H1 (cell line): ENCODE measurements at regions not wholly inside any gene's neighbourhood (a gene's known extent, or its start where the extent isn't known, plus 50 kb on each side); places are given as distances from the start of the nearest gene placed in this dataset.

Experiments used
- CTCF ChIA-PET: fragments of 300-600 bp; sonication (Branson Sonifier 250); formaldehyde crosslinking; loops from one replicate; lab custom pipeline; 2021; ENCODE audit not compliant: partially characterized antibody; lab: Charles Lee
- POLR2A ChIA-PET: fragments of 300-600 bp; sonication (Branson Sonifier 250); formaldehyde crosslinking; loops from one replicate; lab custom pipeline; 2021; ENCODE audit warnings: inconsistent platforms; ENCODE audit not compliant: partially characterized antibody; lab: Charles Lee
- DNase-seq, 2 experiments: peaks; one replicate each; pipeline versions ENCODE4 v3.0.0 to v3.0.0-alpha.2; 2010 to 2022; ENCODE audit warnings: low spot score in 2 of 2, low read depth in 1 of 2, mixed read lengths in 1 of 2
- FAIRE-seq: peaks from 2 replicates; lab custom pipeline; 2011; peaks lifted over from hg19 to GRCh38; lab: Jason Lieb, UNC
- H2AFZ ChIP-seq: 2 replicates; pipeline ENCODE4 v1.8.1; 2012; ENCODE audit warnings: low read length, inconsistent platforms
- H2AK5ac ChIP-seq: 2 replicates; pipeline ENCODE4 v1.6.1; 2013; ENCODE audit warnings: low read depth, low read length
- H2BK120ac ChIP-seq: replicated peaks from 2 replicates; pipeline ENCODE3; 2013; ENCODE audit warnings: low read depth, low read length, inconsistent platforms
- H2BK12ac ChIP-seq: 2 replicates; pipeline ENCODE4 v1.6.1; 2013; ENCODE audit warnings: low read depth, low read length
- H2BK15ac ChIP-seq: 2 replicates; pipeline ENCODE4 v1.6.1; 2013; ENCODE audit warnings: low read length
- H2BK20ac ChIP-seq: 2 replicates; pipeline ENCODE4 v1.6.1; 2013; ENCODE audit warnings: low read length
- H2BK5ac ChIP-seq: 2 replicates; pipeline ENCODE4 v1.6.1; 2013; ENCODE audit warnings: low read depth, low read length
- H3K14ac ChIP-seq: 2 replicates; pipeline ENCODE4 v1.6.1; 2013; ENCODE audit warnings: inconsistent platforms; ENCODE audit not compliant: insufficient read length
- H3K18ac ChIP-seq: 2 replicates; pipeline ENCODE4 v1.6.1; 2013; ENCODE audit warnings: low read length; ENCODE audit errors: extremely low read depth
- H3K23ac ChIP-seq: 2 replicates; pipeline ENCODE4 v1.6.1; 2013; ENCODE audit warnings: inconsistent platforms; ENCODE audit not compliant: insufficient read length
- H3K23me2 ChIP-seq: 2 replicates; pipeline ENCODE4 v1.6.1; 2013; ENCODE audit warnings: low read depth, low read length
- H3K27ac ChIP-seq: 2 replicates; pipeline ENCODE4 v1.6.1; 2011; ENCODE audit warnings: low read depth, low read length, inconsistent platforms
- H3K27me3 ChIP-seq, 4 experiments: replicated peaks in 1 of 4; 1 replicate in 1 of 4; 2 replicates in 3 of 4; pipeline versions ENCODE4 v1.6.1 to v1.8.1; 2011 to 2013; ENCODE audit warnings: low read length in 3 of 4, mild to moderate bottlenecking in 3 of 4, inconsistent platforms in 2 of 4, mixed read lengths in 2 of 4, moderate library complexity in 1 of 4; ENCODE audit not compliant: control insufficient read depth in 3 of 4, insufficient read depth in 3 of 4; ENCODE audit errors: extremely low read depth in 1 of 4
- H3K36me3 ChIP-seq, 4 experiments: 2 replicates each; pipeline versions ENCODE4 v1.6.1 to v1.8.1; 2011 to 2013; ENCODE audit warnings: mild to moderate bottlenecking in 4 of 4, low read length in 3 of 4, moderate library complexity in 2 of 4, control low read depth in 1 of 4, inconsistent platforms in 1 of 4; ENCODE audit not compliant: insufficient read depth in 4 of 4, control insufficient read depth in 2 of 4
- H3K4ac ChIP-seq: replicated peaks from 2 replicates; pipeline ENCODE3; 2013; ENCODE audit warnings: low read length, low read depth, mixed read lengths, inconsistent platforms; ENCODE audit not compliant: insufficient read length
- H3K4me1 ChIP-seq, 4 experiments: replicated peaks in 1 of 4; 1 replicate in 1 of 4; 2 replicates in 3 of 4; pipeline versions ENCODE4 v1.6.1 to v1.8.1; 2011 to 2013; ENCODE audit warnings: low read length in 3 of 4, inconsistent platforms in 2 of 4, mixed read lengths in 1 of 4; ENCODE audit not compliant: insufficient read depth in 4 of 4, control insufficient read depth in 3 of 4
- H3K4me2 ChIP-seq, 2 experiments: 2 replicates each; pipeline versions ENCODE4 v1.6.1 to v1.8.1; 2011 to 2013; ENCODE audit warnings: low read depth in 2 of 2, low read length in 2 of 2, control low read depth in 1 of 2, inconsistent platforms in 1 of 2, mild to moderate bottlenecking in 1 of 2; ENCODE audit not compliant: insufficient read depth in 1 of 2
- H3K4me3 ChIP-seq, 4 experiments: fragments of 200-600, 300-600 bp in 1 of 4; sonication (generic), shearing (Covaris generic), sonication (Bioruptor Twin) in 1 of 4; 2 replicates each; pipeline versions ENCODE4 v1.5.1 to v1.8.1; 2011 to 2016; ENCODE audit warnings: low read length in 4 of 4, low read depth in 3 of 4, control low read depth in 2 of 4, inconsistent platforms in 2 of 4, mild to moderate bottlenecking in 2 of 4, mixed read lengths in 1 of 4, moderate library complexity in 1 of 4; ENCODE audit not compliant: insufficient read depth in 2 of 4; ENCODE audit errors: extremely low read depth in 1 of 4
- H3K56ac ChIP-seq: replicated peaks from 2 replicates; pipeline ENCODE3; 2013; ENCODE audit warnings: low read depth, mild to moderate bottlenecking, mixed read lengths, low read length, inconsistent platforms; ENCODE audit not compliant: insufficient read length
- H3K79me1 ChIP-seq: 2 replicates; pipeline ENCODE4 v1.6.1; 2013; ENCODE audit warnings: low read depth, low read length, control low read depth
- H3K79me2 ChIP-seq, 2 experiments: 2 replicates each; pipeline versions ENCODE4 v1.6.1 to v1.8.1; 2012 to 2013; ENCODE audit warnings: low read length in 2 of 2, mild to moderate bottlenecking in 2 of 2, inconsistent platforms in 1 of 2; ENCODE audit not compliant: insufficient read depth in 2 of 2, control insufficient read depth in 1 of 2
- H3K9ac ChIP-seq, 4 experiments: replicated peaks in 1 of 4; 1 replicate in 1 of 4; 2 replicates in 3 of 4; pipeline versions ENCODE4 v1.6.1 to v1.8.1; 2011 to 2013; ENCODE audit warnings: low read depth in 3 of 4, low read length in 3 of 4, control low read depth in 2 of 4, mild to moderate bottlenecking in 2 of 4, moderate library complexity in 2 of 4, inconsistent platforms in 1 of 4; ENCODE audit errors: extremely low read depth in 1 of 4
- H3K9me3 ChIP-seq, 2 experiments: 2 replicates each; pipeline versions ENCODE4 v1.6.1 to v1.8.1; 2012 to 2013; ENCODE audit warnings: mild to moderate bottlenecking in 2 of 2, moderate library complexity in 2 of 2, control low read depth in 1 of 2, inconsistent platforms in 1 of 2, low read depth in 1 of 2, low read length in 1 of 2, mixed read lengths in 1 of 2; ENCODE audit not compliant: insufficient read depth in 2 of 2
- H4K20me1 ChIP-seq, 2 experiments: replicated peaks in 1 of 2; 2 replicates each; pipeline versions ENCODE3 to v1.8.1; 2011 to 2013; ENCODE audit warnings: inconsistent platforms in 2 of 2, low read length in 2 of 2, mild to moderate bottlenecking in 1 of 2; ENCODE audit not compliant: insufficient read depth in 2 of 2, control insufficient read depth in 1 of 2
- H4K5ac ChIP-seq: 2 replicates; pipeline ENCODE4 v1.6.1; 2013; ENCODE audit warnings: low read length, low read depth, mixed read lengths, inconsistent platforms; ENCODE audit not compliant: insufficient read length
- H4K8ac ChIP-seq: 2 replicates; pipeline ENCODE4 v1.8.0; 2013; ENCODE audit warnings: mild to moderate bottlenecking, moderate library complexity, low read length, inconsistent platforms; ENCODE audit not compliant: insufficient read depth; ENCODE audit errors: extremely low read depth
- H4K91ac ChIP-seq: replicated peaks from 2 replicates; pipeline ENCODE3; 2013; ENCODE audit warnings: low read length, mixed read lengths, inconsistent platforms; ENCODE audit not compliant: insufficient read length
- CTCF ChIP-seq, 3 experiments: IDR thresholded peaks; 1 replicate in 2 of 3; 2 replicates in 1 of 3; pipeline versions ENCODE4 v1.5.1 to v1.6.1; 2011; ENCODE audit warnings: low read length in 3 of 3, mild to moderate bottlenecking in 3 of 3, inconsistent platforms in 2 of 3, low read depth in 1 of 3, moderate library complexity in 1 of 3; ENCODE audit not compliant: insufficient read depth in 1 of 3; ENCODE audit errors: control extremely low read depth in 1 of 3
- HDAC2 ChIP-seq, 2 experiments: fragments of 300-600 bp in 1 of 2; sonication (generic) in 1 of 2; IDR thresholded peaks; 2 replicates each; pipeline ENCODE4 v1.6.1; 2011 to 2012; ENCODE audit warnings: low read depth in 2 of 2, low read length in 2 of 2, mild to moderate bottlenecking in 2 of 2, moderate library complexity in 2 of 2, borderline replicate concordance in 1 of 2, inconsistent platforms in 1 of 2
- KDM4A ChIP-seq: IDR thresholded peaks from one replicate; pipeline ENCODE4 v1.7.1; 2012; ENCODE audit warnings: low read depth, mild to moderate bottlenecking, moderate library complexity, low read length, inconsistent platforms; ENCODE audit not compliant: severe bottlenecking
- POU5F1 ChIP-seq: IDR thresholded peaks from 2 replicates; pipeline ENCODE4 v1.6.1; 2011; ENCODE audit warnings: low read depth, mild to moderate bottlenecking, low read length, moderate library complexity
- RBBP5 ChIP-seq: IDR thresholded peaks from 2 replicates; pipeline ENCODE4 v1.7.1; 2012; ENCODE audit warnings: low read depth, mild to moderate bottlenecking, inconsistent platforms, low read length, moderate library complexity, borderline replicate concordance
- SIX5 ChIP-seq: IDR thresholded peaks from 2 replicates; pipeline ENCODE4 v1.6.1; 2011; ENCODE audit warnings: mild to moderate bottlenecking, low read depth, low read length
- SP2 ChIP-seq: IDR thresholded peaks from 2 replicates; pipeline ENCODE4 v1.6.1; 2012; ENCODE audit warnings: mild to moderate bottlenecking, low read length, inconsistent platforms
- SRF ChIP-seq: IDR thresholded peaks from 2 replicates; pipeline ENCODE4 v1.6.1; 2011; ENCODE audit warnings: mild to moderate bottlenecking, low read depth, low read length, moderate library complexity
- WGBS, 2 experiments: shearing (Covaris generic) in 1 of 2; methylation state at CpG; one replicate each; pipeline versions ENCODE4 v1.1.6 to v1.1.7; 2013 to 2015; ENCODE audit warnings: low lambda C conversion rate in 2 of 2, mixed read lengths in 2 of 2, inconsistent platforms in 1 of 2, low coverage in 1 of 2, missing lambda C conversion rate in 1 of 2; ENCODE audit not compliant: insufficient replicate concordance in 2 of 2, insufficient coverage in 1 of 2, insufficient read length in 1 of 2; ENCODE audit errors: extremely low coverage in 1 of 2, missing lambda C conversion rate in 1 of 2; 5-methylcytosine and 5-hydroxymethylcytosine counted together

GRCh38 chr14:97057238-97058073 is 260.3 kb downstream of the VRK1 start:
- Histone ChIP-seq H3K27ac (no peak overlapping the region), H3K9me3 (no peaks in the 10 kb centered on the region)
- TF ChIP-seq SIX5 = no peak
- no peak for TF ChIP-seq SP2
- no peak for TF ChIP-seq CTCF (IDR thresholded peaks at IDR 0.05; ENCODE audit: control extremely low read depth in 1 of 3, insufficient read depth in 1 of 3, low read depth in 1 of 3, low read length in 3 of 3)
- TF ChIP-seq RBBP5 = no peak
- TF ChIP-seq KDM4A = no peak
- no peak for TF ChIP-seq HDAC2 (IDR thresholded peaks at IDR 0.05; ENCODE audit: borderline replicate concordance in 1 of 2, low read depth in 2 of 2, low read length in 2 of 2)
- no peak for TF ChIP-seq POU5F1
- TF ChIP-seq SRF = no peak

More at GRCh38 chr14:97057238-97058073, 260.3 kb downstream of the VRK1 start:
- H3K36me3 ChIP-seq = no peaks in the 10 kb centered on the region
- no peak for DNase-seq
- H2BK15ac ChIP-seq = no peak overlapping the region
- H3K4me2 ChIP-seq = no peak overlapping the region
- H3K79me1 ChIP-seq = no peaks in the 10 kb centered on the region
- H2BK5ac ChIP-seq = no peak overlapping the region
- no peak overlapping the region for H4K5ac ChIP-seq
- H3K56ac ChIP-seq = no peak overlapping the region
- H4K20me1 ChIP-seq = no peaks in the 10 kb centered on the region
- no peak overlapping the region for H3K23ac ChIP-seq
- no peak overlapping the region for H3K14ac ChIP-seq
- POLR2A ChIA-PET = interaction anchor here (1.2 kb wide), 1 partner anchor 12 kb away, joined by 3 read pairs; no protein-coding TSS in a partner anchor
- FAIRE-seq = no peak
- no peak overlapping the region for H3K4me3 ChIP-seq
- H3K4ac ChIP-seq = no peak overlapping the region
- no peak overlapping the region for H2AK5ac ChIP-seq
- peaks cover 0 to 3% (median 1%) of the 10 kb centered on the region in 4 experiments; a peak in 2 of 7 replicates for H3K4me1 ChIP-seq
- H4K91ac ChIP-seq = no peak overlapping the region
- no peak overlapping the region for H3K18ac ChIP-seq
- H2AFZ ChIP-seq = no peak overlapping the region
- no peaks in the 10 kb centered on the region for H3K23me2 ChIP-seq
- whole genome bisulfite sequencing, 2 experiments = 88% methylated on average over 16 of the region's 16 CpGs; no CpG with 5 or more reads in 1 of the 2 experiments
- H2BK120ac ChIP-seq = no peak overlapping the region
- H3K27me3 ChIP-seq = no peaks in the 10 kb centered on the region
- CTCF ChIA-PET = interaction anchor here (1.2 to 1.4 kb wide), 4 partner anchors 15 to 157 kb away, joined by 3 to 4 read pairs (median 4); no protein-coding TSS in a partner anchor
- no peak overlapping the region for H4K8ac ChIP-seq
- H3K79me2 ChIP-seq = no peaks in the 10 kb centered on the region
- no peak overlapping the region for H3K9ac ChIP-seq
- H2BK12ac ChIP-seq = no peak overlapping the region
- H2BK20ac ChIP-seq = no peak overlapping the region
